Panc1 (cell line): ENCODE measurements at regions not wholly inside any gene's neighbourhood (a gene's known extent, or its start where the extent isn't known, plus 50 kb on each side); places are given as distances from the start of the nearest gene placed in this dataset.

Experiments
- ATAC-seq: fragments of 200-7000 bp; cut with Tn5 transposase; 2 replicates; pipeline ENCODE4 v1.9.1; 2020; ENCODE audit warnings: mild to moderate bottlenecking, moderate library complexity
- BruUV-seq: library from RNA; stranded (reverse); fragments of 400-500 nt; replicated peaks from 2 replicates; lab custom pipeline; 2021; lab: Mats Ljungman, UMichigan
- CTCF ChIA-PET: fragments of 300-600 bp; sonication (Branson Sonifier 250); formaldehyde crosslinking; loops from one replicate; lab custom pipeline; 2022; ENCODE audit warnings: antibody characterized with exemption; lab: Charles Lee
- POLR2A ChIA-PET: fragments of 300-600 bp; sonication (Branson Sonifier 250); formaldehyde crosslinking; loops from one replicate; lab custom pipeline; 2022; ENCODE audit warnings: antibody characterized with exemption; lab: Charles Lee
- DNase-seq: peaks from one replicate; pipeline ENCODE4 v3.0.0-alpha.2; 2010; ENCODE audit warnings: low read depth, low spot score
- H3K27ac ChIP-seq: 2 replicates; pipeline ENCODE4 v1.5.1; 2011; ENCODE audit warnings: mild to moderate bottlenecking, low read length, inconsistent platforms
- H3K27me3 ChIP-seq: fragments of 200-500 bp; sonication (Bioruptor generic); 2 replicates; pipeline ENCODE4 v1.6.0; 2014; ENCODE audit warnings: low read length, inconsistent platforms; ENCODE audit not compliant: control insufficient read depth, insufficient read depth
- H3K36me3 ChIP-seq: fragments of 200-500 bp; sonication (Bioruptor generic); 2 replicates; pipeline ENCODE4 v1.5.1; 2014; ENCODE audit warnings: inconsistent platforms, mild to moderate bottlenecking, low read length, moderate library complexity; ENCODE audit not compliant: control insufficient read depth, insufficient read depth
- H3K4me1 ChIP-seq: 2 replicates; pipeline ENCODE4 v1.5.1; 2011; ENCODE audit warnings: inconsistent platforms, mild to moderate bottlenecking, low read length, moderate library complexity; ENCODE audit not compliant: control insufficient read depth, insufficient read depth
- H3K4me3 ChIP-seq, 2 experiments: 2 replicates each; pipeline ENCODE4 v1.5.1; 2011 to 2012; ENCODE audit warnings: low read depth in 2 of 2, low read length in 2 of 2, mild to moderate bottlenecking in 2 of 2, inconsistent platforms in 1 of 2, moderate library complexity in 1 of 2
- H3K9me3 ChIP-seq: fragments of 200-500 bp; sonication (Bioruptor generic); 2 replicates; pipeline ENCODE4 v1.5.1; 2014; ENCODE audit warnings: low read depth, mild to moderate bottlenecking, inconsistent platforms, low read length, moderate library complexity; ENCODE audit not compliant: control insufficient read depth, insufficient read depth
- CTCF ChIP-seq: fragments of 450-650 bp; IDR thresholded peaks from 2 replicates; pipeline ENCODE4 v1.5.1; 2017; ENCODE audit warnings: mild to moderate bottlenecking
- POLR2AphosphoS5 ChIP-seq: IDR thresholded peaks from 2 replicates; pipeline ENCODE4 v1.6.1; 2012; ENCODE audit warnings: mild to moderate bottlenecking, low read depth, low read length, moderate library complexity
- REST ChIP-seq, 2 experiments: IDR thresholded peaks; 2 replicates each; pipeline ENCODE4 v1.6.1; 2011 to 2012; ENCODE audit warnings: low read depth in 2 of 2, control low read depth in 1 of 2, low read length in 1 of 2, mild to moderate bottlenecking in 1 of 2, moderate library complexity in 1 of 2; ENCODE audit not compliant: insufficient read depth in 1 of 2
- SIN3A ChIP-seq: IDR thresholded peaks from 2 replicates; pipeline ENCODE4 v1.6.1; 2012; ENCODE audit warnings: low read depth, mild to moderate bottlenecking, low read length, moderate library complexity, borderline replicate concordance; ENCODE audit not compliant: insufficient read depth
- TCF7L2 ChIP-seq: IDR thresholded peaks from 2 replicates; pipeline ENCODE4 v1.6.1; 2011; ENCODE audit warnings: mild to moderate bottlenecking, low read depth, low read length, inconsistent platforms
- in situ Hi-C: cut with HindIII; loops from 2 replicates; pipeline ENCODE4 v1.10.0; 2016; ENCODE audit warnings: low sequenced_read_pairs, low pct_unique_long_range_greater_than_20kb
- intact Hi-C: fragments of 100-400 bp; cut with micrococcal nuclease; formaldehyde crosslinking; loops from one replicate; pipeline ENCODE4 v1.10.0; 2022; ENCODE audit not compliant: unreplicated experiment

GRCh38 chr13:84668637-84669036 lies 786.4 kb upstream of the SLITRK1 start:
- no peaks in the 10 kb centered on the region for H3K4me1 ChIP-seq
- H3K27me3 ChIP-seq, result no peaks in the 10 kb centered on the region
- H3K27ac ChIP-seq, result no peak overlapping the region
- POLR2A ChIA-PET, result no interaction called here
- BruUV-seq, result no TSS peak
- no peaks in the 10 kb centered on the region for H3K36me3 ChIP-seq
- H3K9me3 ChIP-seq, result no peaks in the 10 kb centered on the region
- in situ Hi-C loops, result no loop called here
- TF ChIP-seq CTCF (no peak), TCF7L2 (no peak), SIN3A (no peak), POLR2AphosphoS5 (no peak), REST (IDR thresholded peaks at IDR 0.05; ENCODE audit: insufficient read depth in 1 of 2, low read depth in 2 of 2, low read length in 1 of 2) (no peak)
- no peak for ATAC-seq
- DNase-seq, result no peak
- CTCF ChIA-PET, result no interaction called here
- H3K4me3 ChIP-seq, result no peak overlapping the region
- intact Hi-C loops, result no loop called here

GRCh38 chr13:84662491-84662890 lies 780.2 kb upstream of the SLITRK1 start:
- H3K27me3 ChIP-seq, result no peaks in the 10 kb centered on the region
- H3K9me3 ChIP-seq, result no peaks in the 10 kb centered on the region
- ATAC-seq (no peak), DNase-seq (no peak)
- H3K4me1 ChIP-seq, result no peaks in the 10 kb centered on the region
- in situ Hi-C loops (no loop called here), intact Hi-C loops (no loop called here)
- POLR2A ChIA-PET, result interaction anchor here (0.6 kb wide), 1 partner anchor 25 kb away, joined by 7 read pairs; no protein-coding TSS in a partner anchor
- CTCF ChIA-PET, result no interaction called here
- no peaks in the 10 kb centered on the region for H3K36me3 ChIP-seq
- TF ChIP-seq SIN3A (no peak), CTCF (no peak)
- no TSS peak for BruUV-seq
- no peak overlapping the region for H3K4me3 ChIP-seq
- no peak overlapping the region for H3K27ac ChIP-seq

GRCh38 chr13:84661718-84662117 lies 779.4 kb upstream of the SLITRK1 start:
- ATAC-seq, result no peak
- CTCF ChIA-PET, result no interaction called here
- POLR2A ChIA-PET, result no interaction called here
- Histone ChIP-seq H3K27me3 (no peaks in the 10 kb centered on the region), H3K27ac (no peak overlapping the region), H3K36me3 (no peaks in the 10 kb centered on the region), H3K4me3 (no peak overlapping the region), H3K4me1 (no peaks in the 10 kb centered on the region), H3K9me3 (no peaks in the 10 kb centered on the region)
- BruUV-seq, result no TSS peak
- DNase-seq, result no peak
- in situ Hi-C loops, result no loop called here
- intact Hi-C loops, result no loop called here
- no peak for TF ChIP-seq POLR2AphosphoS5
- TF ChIP-seq REST (IDR thresholded peaks at IDR 0.05; ENCODE audit: insufficient read depth in 1 of 2, low read depth in 2 of 2, low read length in 1 of 2), result no peak
- no peak for TF ChIP-seq TCF7L2
- TF ChIP-seq CTCF, result no peak
- no peak for TF ChIP-seq SIN3A
